ENCODE measurements at regions not wholly inside any gene's neighbourhood (a gene's known extent, or its start where the extent isn't known, plus 50 kb on each side); places are given as distances from the start of the nearest gene placed in this dataset.

DNA sequence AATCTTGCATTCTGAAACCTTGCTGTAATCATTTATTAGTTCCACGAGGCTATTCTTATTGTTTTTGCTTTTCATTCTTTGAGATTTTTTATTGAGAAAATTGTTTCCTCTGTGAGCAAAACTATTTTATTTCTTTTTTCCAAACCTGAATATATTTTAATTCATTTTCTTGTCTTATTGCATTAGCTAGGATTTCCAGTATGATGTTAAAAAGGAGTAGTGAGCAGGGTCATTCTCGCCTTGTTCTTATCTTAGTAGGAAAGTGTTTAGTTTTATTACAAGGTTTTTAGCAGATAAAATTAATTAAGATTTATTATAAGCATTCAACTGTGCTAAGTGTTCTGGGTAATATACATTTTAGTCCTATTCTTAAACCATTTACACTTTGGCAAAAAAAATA, 214.6 kb upstream of the KLF6 start:
- no peak overlapping the region for H3K4me3 ChIP-seq (ENCODE audit: low read depth in 1 of 2, low read length in 1 of 2)
- no peaks in the 10 kb centered on the region for H3K36me3 ChIP-seq
- no peaks in the 10 kb centered on the region for H3K4me1 ChIP-seq (ENCODE audit: control insufficient read depth in 1 of 2, insufficient read depth in 1 of 2, low read depth in 1 of 2, low read length in 1 of 2)
- H3K27me3 ChIP-seq = no peaks in the 10 kb centered on the region
- TF ChIP-seq, protein P1, sequence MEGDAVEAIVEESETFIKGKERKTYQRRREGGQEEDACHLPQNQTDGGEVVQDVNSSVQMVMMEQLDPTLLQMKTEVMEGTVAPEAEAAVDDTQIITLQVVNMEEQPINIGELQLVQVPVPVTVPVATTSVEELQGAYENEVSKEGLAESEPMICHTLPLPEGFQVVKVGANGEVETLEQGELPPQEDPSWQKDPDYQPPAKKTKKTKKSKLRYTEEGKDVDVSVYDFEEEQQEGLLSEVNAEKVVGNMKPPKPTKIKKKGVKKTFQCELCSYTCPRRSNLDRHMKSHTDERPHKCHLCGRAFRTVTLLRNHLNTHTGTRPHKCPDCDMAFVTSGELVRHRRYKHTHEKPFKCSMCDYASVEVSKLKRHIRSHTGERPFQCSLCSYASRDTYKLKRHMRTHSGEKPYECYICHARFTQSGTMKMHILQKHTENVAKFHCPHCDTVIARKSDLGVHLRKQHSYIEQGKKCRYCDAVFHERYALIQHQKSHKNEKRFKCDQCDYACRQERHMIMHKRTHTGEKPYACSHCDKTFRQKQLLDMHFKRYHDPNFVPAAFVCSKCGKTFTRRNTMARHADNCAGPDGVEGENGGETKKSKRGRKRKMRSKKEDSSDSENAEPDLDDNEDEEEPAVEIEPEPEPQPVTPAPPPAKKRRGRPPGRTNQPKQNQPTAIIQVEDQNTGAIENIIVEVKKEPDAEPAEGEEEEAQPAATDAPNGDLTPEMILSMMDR (IDR thresholded peaks at IDR 0.05) = no peak
- H3K9me3 ChIP-seq = no peaks in the 10 kb centered on the region
- no peak overlapping the region for H3K27ac ChIP-seq

DNA sequence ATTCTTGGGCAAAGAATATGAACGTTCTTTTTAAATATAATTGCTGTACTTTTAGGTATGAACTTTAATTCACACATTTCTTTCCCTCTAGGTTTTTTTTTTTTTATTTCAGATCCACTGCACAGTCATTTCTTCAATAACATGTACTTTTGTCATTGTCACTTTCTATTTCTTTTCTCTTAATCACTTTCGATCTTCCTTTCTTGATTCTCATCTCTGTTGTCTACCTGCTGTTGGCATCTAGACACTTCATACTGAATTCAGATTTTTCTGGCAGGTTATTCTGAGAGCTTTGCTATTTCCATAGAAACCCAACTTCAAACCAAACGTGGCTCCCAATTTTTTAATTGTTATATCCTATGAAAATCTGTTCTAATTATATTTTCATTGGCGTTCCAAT, 211.7 kb upstream of the KLF6 start:
- H3K36me3 ChIP-seq = no peaks in the 10 kb centered on the region
- H3K27me3 ChIP-seq = no peaks in the 10 kb centered on the region
- no peaks in the 10 kb centered on the region for H3K4me1 ChIP-seq (ENCODE audit: control insufficient read depth in 1 of 2, insufficient read depth in 1 of 2, low read depth in 1 of 2, low read length in 1 of 2)
- no peak overlapping the region for H3K27ac ChIP-seq
- H3K4me3 ChIP-seq (ENCODE audit: low read depth in 1 of 2, low read length in 1 of 2) = no peak overlapping the region
- H3K9me3 ChIP-seq = no peaks in the 10 kb centered on the region
- TF ChIP-seq, protein P1 (IDR thresholded peaks at IDR 0.05) = no peak

DNA sequence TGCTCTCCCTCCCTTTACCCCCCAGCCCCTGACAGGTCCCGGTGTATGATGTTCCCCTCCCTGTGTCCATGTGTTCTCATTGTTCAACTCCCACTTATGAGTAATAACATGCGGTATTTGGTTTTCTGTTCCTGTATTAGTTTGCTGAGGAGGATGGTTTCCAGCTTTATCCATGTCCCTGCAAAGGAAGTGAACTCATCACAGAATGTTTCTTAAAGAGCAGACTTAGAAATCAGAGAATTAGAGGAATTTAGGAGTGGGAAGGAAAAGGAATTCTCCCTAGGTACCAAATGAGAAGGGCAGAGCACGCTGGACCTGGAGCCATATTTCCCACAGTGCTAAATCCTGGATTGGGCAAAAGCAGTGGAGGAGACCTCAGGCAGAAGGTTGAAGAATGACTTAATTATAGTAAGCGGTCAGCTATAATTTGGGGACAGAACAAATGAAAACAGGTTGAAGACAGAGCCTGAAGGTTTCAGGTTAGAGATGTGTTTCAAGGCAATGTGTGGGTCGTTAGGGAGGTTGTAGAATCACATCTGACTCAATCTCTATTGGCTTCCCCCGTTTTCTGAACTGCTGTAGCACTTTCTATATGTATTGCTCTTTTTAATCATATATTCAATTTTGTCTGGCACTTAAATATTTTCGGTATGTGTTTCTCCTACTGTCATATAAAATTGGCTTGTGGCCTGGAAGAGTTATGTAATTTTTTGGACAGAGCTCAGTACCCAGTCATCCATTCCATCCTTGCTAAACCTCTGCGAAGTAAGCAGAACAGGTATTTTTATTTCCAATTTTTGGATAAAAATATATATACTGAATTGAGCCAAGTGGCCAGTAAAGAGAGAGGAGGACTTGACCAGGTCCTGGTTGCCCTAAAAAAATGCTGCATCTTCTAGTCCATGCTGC, 210.5 kb upstream of the KLF6 start:
- Histone ChIP-seq H3K4me1 (ENCODE audit: control insufficient read depth in 1 of 2, insufficient read depth in 1 of 2, low read depth in 1 of 2, low read length in 1 of 2) (no peaks in the 10 kb centered on the region), H3K27ac (no peak overlapping the region), H3K27me3 (no peaks in the 10 kb centered on the region), H3K9me3 (no peaks in the 10 kb centered on the region), H3K36me3 (no peaks in the 10 kb centered on the region), H3K4me3 (ENCODE audit: low read depth in 1 of 2, low read length in 1 of 2) (no peak overlapping the region)
- TF ChIP-seq, protein P1 (IDR thresholded peaks at IDR 0.05) = no peak

DNA sequence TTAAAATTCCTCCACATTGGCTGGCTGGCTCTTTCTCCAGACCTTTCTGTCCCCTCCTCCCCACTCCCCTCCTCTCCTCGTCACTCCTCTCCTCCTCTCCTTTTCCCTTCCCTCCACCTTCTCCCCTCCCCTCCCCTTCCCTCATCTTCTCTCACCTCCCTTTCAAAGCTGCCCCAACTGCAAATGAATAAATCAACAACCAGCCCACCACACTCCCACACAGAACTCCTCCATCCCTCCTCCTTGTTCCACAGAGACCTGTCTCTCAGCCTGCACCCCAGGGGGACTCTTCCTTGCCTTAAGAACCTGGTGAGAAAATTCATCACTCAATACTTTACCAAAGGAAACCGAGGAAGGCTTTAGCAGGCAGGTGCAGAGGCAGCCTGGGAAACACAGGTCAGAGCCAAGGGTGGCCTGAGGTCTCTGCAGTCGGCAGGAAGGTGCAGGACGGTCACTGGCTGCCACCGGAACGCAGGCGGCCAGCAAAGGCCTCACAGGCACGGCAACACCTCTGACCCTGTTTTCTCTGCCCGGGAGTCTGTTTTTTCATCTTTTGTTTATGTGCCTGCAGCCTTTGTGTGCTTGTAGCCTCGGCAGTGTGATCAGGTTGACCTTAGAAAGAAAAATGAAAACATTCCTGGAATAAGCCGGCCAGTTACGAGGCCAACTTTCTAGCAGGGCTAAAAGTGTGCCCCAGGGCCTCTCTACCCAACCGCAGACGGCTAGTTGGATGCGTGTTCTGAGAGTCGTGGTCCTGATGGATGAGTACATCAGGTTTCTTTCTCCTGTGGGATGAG, 207.6 kb upstream of the KLF6 start:
- no peaks in the 10 kb centered on the region for H3K4me1 ChIP-seq (ENCODE audit: control insufficient read depth in 1 of 2, insufficient read depth in 1 of 2, low read depth in 1 of 2, low read length in 1 of 2)
- H3K36me3 ChIP-seq = no peaks in the 10 kb centered on the region
- no peak overlapping the region for H3K27ac ChIP-seq
- TF ChIP-seq, protein P1 (IDR thresholded peaks at IDR 0.05) = no peak
- H3K9me3 ChIP-seq = no peaks in the 10 kb centered on the region
- no peaks in the 10 kb centered on the region for H3K27me3 ChIP-seq
- H3K4me3 ChIP-seq (ENCODE audit: low read depth in 1 of 2, low read length in 1 of 2) = no peak overlapping the region

DNA sequence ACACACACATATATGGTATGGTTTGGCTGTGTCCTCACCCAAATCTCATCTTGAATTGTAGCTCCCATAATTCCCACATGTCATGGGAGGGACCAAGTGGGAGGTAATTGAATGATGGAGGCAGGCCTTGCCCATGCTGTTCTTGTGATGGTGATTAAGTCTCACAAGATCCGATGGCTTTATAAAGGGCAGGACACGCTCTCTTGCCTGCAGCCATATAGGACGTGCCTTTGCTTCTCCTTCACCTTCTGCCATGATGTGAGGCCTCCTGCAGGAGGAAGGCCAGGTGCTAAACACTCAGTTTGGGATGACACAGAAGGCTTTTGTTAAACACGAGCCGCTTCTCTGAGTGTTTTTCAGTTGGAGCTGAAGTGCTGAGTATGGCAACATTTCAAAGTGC, 205.3 kb upstream of the KLF6 start:
- H3K9me3 ChIP-seq = no peaks in the 10 kb centered on the region
- H3K4me3 ChIP-seq (ENCODE audit: low read depth in 1 of 2, low read length in 1 of 2) = no peak overlapping the region
- TF ChIP-seq, protein P1 (IDR thresholded peaks at IDR 0.05) = no peak
- H3K27ac ChIP-seq = no peak overlapping the region
- H3K27me3 ChIP-seq = no peaks in the 10 kb centered on the region
- no peaks in the 10 kb centered on the region for H3K36me3 ChIP-seq
- no peaks in the 10 kb centered on the region for H3K4me1 ChIP-seq (ENCODE audit: control insufficient read depth in 1 of 2, insufficient read depth in 1 of 2, low read depth in 1 of 2, low read length in 1 of 2)

Data from neutrophil (primary cell).